22Rv1 (cell line): ENCODE measurements at regions not wholly inside any gene's neighbourhood (a gene's known extent, or its start where the extent isn't known, plus 50 kb on each side); places are given as distances from the start of the nearest gene placed in this dataset.

Experiments
- CTCF ChIP-seq: fragments of 450-650 bp; IDR thresholded peaks from 2 replicates; pipeline ENCODE4 v1.5.1; 2017; ENCODE audit warnings: mild to moderate bottlenecking
- ZFX ChIP-seq: fragments of 450-650 bp; IDR thresholded peaks from 2 replicates; pipeline ENCODE4 v1.6.1; 2017; ENCODE audit warnings: antibody characterized with exemption, borderline replicate concordance

GRCh38 chr3:152667267-152667666, 167.7 kb upstream of the P2RY1 start:
- TF ChIP-seq CTCF (no peak), ZFX (no peak)
